ENCODE measurements at regions not wholly inside any gene's neighbourhood (a gene's known extent, or its start where the extent isn't known, plus 50 kb on each side); places are given as distances from the start of the nearest gene placed in this dataset.

DNA sequence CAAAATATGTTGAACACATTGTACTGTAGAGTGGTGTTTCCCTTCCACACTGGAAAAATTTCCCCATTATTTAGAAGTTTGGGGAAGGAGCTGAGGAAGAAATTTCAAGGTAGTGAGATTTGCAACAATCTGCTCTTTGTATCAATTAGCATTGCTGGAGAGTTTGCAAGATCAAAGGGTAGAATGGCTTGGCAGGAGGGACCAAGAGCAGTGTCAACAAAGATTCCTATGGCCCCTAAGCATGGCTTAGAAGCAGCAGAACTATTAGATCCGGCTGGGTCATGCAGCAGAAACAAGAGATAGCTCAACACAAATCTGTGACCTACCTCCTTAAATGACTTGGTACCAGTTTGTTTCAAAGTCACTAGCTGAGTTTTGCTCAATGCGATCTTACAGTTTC is 175.0 kb downstream of the C3orf38 start:
- no peaks in the 10 kb centered on the region for H3K27me3 ChIP-seq (ENCODE audit: insufficient read depth, poor library complexity, severe bottlenecking)
- H3K27ac ChIP-seq (replicated peaks) = no peak overlapping the region
- TF ChIP-seq, protein P1, sequence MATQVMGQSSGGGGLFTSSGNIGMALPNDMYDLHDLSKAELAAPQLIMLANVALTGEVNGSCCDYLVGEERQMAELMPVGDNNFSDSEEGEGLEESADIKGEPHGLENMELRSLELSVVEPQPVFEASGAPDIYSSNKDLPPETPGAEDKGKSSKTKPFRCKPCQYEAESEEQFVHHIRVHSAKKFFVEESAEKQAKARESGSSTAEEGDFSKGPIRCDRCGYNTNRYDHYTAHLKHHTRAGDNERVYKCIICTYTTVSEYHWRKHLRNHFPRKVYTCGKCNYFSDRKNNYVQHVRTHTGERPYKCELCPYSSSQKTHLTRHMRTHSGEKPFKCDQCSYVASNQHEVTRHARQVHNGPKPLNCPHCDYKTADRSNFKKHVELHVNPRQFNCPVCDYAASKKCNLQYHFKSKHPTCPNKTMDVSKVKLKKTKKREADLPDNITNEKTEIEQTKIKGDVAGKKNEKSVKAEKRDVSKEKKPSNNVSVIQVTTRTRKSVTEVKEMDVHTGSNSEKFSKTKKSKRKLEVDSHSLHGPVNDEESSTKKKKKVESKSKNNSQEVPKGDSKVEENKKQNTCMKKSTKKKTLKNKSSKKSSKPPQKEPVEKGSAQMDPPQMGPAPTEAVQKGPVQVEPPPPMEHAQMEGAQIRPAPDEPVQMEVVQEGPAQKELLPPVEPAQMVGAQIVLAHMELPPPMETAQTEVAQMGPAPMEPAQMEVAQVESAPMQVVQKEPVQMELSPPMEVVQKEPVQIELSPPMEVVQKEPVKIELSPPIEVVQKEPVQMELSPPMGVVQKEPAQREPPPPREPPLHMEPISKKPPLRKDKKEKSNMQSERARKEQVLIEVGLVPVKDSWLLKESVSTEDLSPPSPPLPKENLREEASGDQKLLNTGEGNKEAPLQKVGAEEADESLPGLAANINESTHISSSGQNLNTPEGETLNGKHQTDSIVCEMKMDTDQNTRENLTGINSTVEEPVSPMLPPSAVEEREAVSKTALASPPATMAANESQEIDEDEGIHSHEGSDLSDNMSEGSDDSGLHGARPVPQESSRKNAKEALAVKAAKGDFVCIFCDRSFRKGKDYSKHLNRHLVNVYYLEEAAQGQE (IDR thresholded peaks at IDR 0.05; ENCODE audit: insufficient replicate concordance, low read depth) = no peak
- TF ChIP-seq SPI1 (IDR thresholded peaks at IDR 0.05; ENCODE audit: borderline replicate concordance, low read depth) = no peak
- no peak for TF ChIP-seq POLR2AphosphoS5 (IDR thresholded peaks at IDR 0.05; ENCODE audit: low read depth)
- TF ChIP-seq CTCF (IDR thresholded peaks at IDR 0.05; ENCODE audit: insufficient read depth, low read length) = no peak
- no peak for TF ChIP-seq GABPA (IDR thresholded peaks at IDR 0.05; ENCODE audit: low read depth)
- H3K4me3 ChIP-seq (replicated peaks; ENCODE audit: insufficient read depth, low read length) = no peak overlapping the region
- DNase-seq (ENCODE audit: low read depth in 1 of 2, low spot score in 1 of 2) = no peak

GRCh38 chr3:88334187-88334868 is 184.6 kb downstream of the C3orf38 start:
- no peak for DNase-seq (ENCODE audit: low read depth in 1 of 2, low spot score in 1 of 2)
- Histone ChIP-seq H3K27ac (replicated peaks) (no peak overlapping the region), H3K27me3 (ENCODE audit: insufficient read depth, poor library complexity, severe bottlenecking) (no peaks in the 10 kb centered on the region), H3K4me3 (replicated peaks; ENCODE audit: insufficient read depth, low read length) (no peak overlapping the region)
- TF ChIP-seq CTCF (IDR thresholded peaks at IDR 0.05; ENCODE audit: insufficient read depth, low read length) (no peak), POLR2AphosphoS5 (IDR thresholded peaks at IDR 0.05; ENCODE audit: low read depth) (no peak), SPI1 (IDR thresholded peaks at IDR 0.05; ENCODE audit: borderline replicate concordance, low read depth) (no peak), GABPA (IDR thresholded peaks at IDR 0.05; ENCODE audit: low read depth) (no peak)
- TF ChIP-seq, protein P1 (IDR thresholded peaks at IDR 0.05; ENCODE audit: insufficient replicate concordance, low read depth) = no peak

DNA sequence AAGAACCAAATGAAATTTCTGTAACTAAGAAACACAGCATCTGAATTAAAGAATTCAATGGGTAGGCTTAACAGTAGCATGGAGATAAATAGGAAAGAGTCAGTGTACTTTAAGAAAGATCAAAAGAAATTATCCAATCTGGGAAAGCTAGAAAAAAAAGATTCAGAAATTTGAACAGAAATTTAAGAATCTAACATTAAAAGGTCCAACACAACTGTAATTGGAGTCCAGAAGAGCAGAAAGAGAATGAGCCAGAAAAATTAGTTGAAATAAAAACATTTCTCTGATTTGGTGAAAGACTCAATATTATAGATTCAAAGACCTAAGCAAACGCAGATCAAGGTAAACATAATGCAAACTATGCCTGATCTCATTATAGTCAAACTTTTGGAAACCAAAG is 187.1 kb downstream of the C3orf38 start:
- TF ChIP-seq, protein P1 (IDR thresholded peaks at IDR 0.05; ENCODE audit: insufficient replicate concordance, low read depth) = no peak
- TF ChIP-seq SPI1 (IDR thresholded peaks at IDR 0.05; ENCODE audit: borderline replicate concordance, low read depth) (no peak), GABPA (IDR thresholded peaks at IDR 0.05; ENCODE audit: low read depth) (no peak), POLR2AphosphoS5 (IDR thresholded peaks at IDR 0.05; ENCODE audit: low read depth) (no peak), CTCF (IDR thresholded peaks at IDR 0.05; ENCODE audit: insufficient read depth, low read length) (no peak)
- Histone ChIP-seq H3K27ac (replicated peaks) (no peak overlapping the region), H3K27me3 (ENCODE audit: insufficient read depth, poor library complexity, severe bottlenecking) (no peaks in the 10 kb centered on the region), H3K4me3 (replicated peaks; ENCODE audit: insufficient read depth, low read length) (no peak overlapping the region)
- no peak for DNase-seq (ENCODE audit: low read depth in 1 of 2, low spot score in 1 of 2)
